ENCODE measurements at regions not wholly inside any gene's neighbourhood (a gene's known extent, or its start where the extent isn't known, plus 50 kb on each side); places are given as distances from the start of the nearest gene placed in this dataset.

DNA sequence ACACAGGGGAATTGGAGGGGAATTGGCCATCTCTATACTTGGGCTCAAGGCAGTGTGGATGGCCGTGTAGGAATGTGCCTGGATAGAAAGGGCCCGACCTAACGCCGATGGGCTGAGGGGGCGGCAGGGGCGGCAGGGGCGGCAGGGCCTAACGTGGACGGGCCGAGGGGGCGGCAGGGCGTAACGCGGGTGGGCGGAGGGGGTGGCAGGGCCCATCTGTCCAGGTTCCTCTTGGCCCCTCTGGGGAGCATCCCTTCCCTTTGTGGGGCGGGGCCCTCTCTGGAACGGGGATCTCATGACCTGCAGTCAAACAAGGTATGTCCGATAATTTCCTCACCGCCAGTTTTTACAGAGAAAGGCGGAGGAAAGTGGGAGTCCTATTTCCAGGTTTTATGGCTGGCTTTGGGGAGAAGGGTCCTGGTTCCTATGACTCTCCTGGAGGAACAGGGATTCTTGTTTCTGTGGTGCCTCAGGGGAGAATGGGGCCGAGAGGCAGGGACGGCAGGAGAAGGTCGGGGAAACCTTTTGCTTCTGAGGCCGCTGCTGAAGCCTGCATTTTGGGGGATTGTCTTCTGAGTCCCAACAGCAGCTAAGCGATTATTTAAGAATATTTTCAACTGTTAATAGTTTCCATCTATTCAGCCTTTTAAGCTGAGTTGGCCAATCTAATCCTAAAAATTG lies 100.8 kb upstream of the FRMD1 start:
- Histone ChIP-seq H4K20me1 (ENCODE audit: insufficient read depth) (no peaks in the 10 kb centered on the region), H3K27me3 (ENCODE audit: insufficient read depth, low read length) (0 out of 2 replicates have a peak, but pooled peaks cover 4% of the 10 kb centered on the region), H3K9me3 (ENCODE audit: control insufficient read depth in 1 of 2, insufficient read depth in 1 of 2, low read depth in 1 of 2, low read length in 2 of 2) (no peaks in the 10 kb centered on the region), H3K9ac (ENCODE audit: low read length) (no peak overlapping the region), H3K4me2 (ENCODE audit: low read length) (no peak overlapping the region), H3K36me3 (ENCODE audit: control insufficient read depth in 1 of 2, insufficient read depth in 2 of 2, low read length in 2 of 2) (no peaks in the 10 kb centered on the region), H3K79me2 (ENCODE audit: insufficient read depth, low read length) (no peaks in the 10 kb centered on the region), H3K9me2 (ENCODE audit: insufficient read depth) (no peaks in the 10 kb centered on the region), H3K4me1 (ENCODE audit: control insufficient read depth in 1 of 2, insufficient read depth in 2 of 2, low read length in 2 of 2) (no peaks in the 10 kb centered on the region), H3K27ac (ENCODE audit: low read depth, low read length) (no peak overlapping the region), H3K4me3 (replicated peaks in 1 of 2; ENCODE audit: low read depth in 1 of 2, low read length in 2 of 2) (no peak overlapping the region), H2AFZ (ENCODE audit: low read depth, low read length, poor library complexity, severe bottlenecking) (no peak overlapping the region)
- no TSS peak for BruUV-seq (replicated peaks)
- DNase-seq (ENCODE audit: low read depth, low spot score) (no peak), ATAC-seq (no peak)
- ChIA-PET POLR2A (no interaction called here), RAD21 (ENCODE audit: low non-redundant PET in 1 of 2, low total read pairs in 2 of 2, uncharacterized antibody in 2 of 2, unreplicated experiment in 2 of 2) (no interaction called here), CTCF (no interaction called here)
- intact Hi-C loops (cut with micrococcal nuclease): no loop called here
- TF ChIP-seq ZFX (IDR thresholded peaks at IDR 0.05) (no peak), REST (IDR thresholded peaks at IDR 0.05; ENCODE audit: low read depth) (no peak), POLR2A (IDR thresholded peaks at IDR 0.05; ENCODE audit: borderline replicate concordance, extremely low read depth, insufficient read depth, insufficient read length) (no peak), SRF (IDR thresholded peaks at IDR 0.05; ENCODE audit: low read depth) (no peak), ELF1 (IDR thresholded peaks at IDR 0.05; ENCODE audit: borderline replicate concordance, low read depth) (no peak), JUND (IDR thresholded peaks at IDR 0.05) (no peak), SP1 (IDR thresholded peaks at IDR 0.05; ENCODE audit: low read depth) (no peak), EZH2 (IDR thresholded peaks at IDR 0.05) (no peak)
- TF ChIP-seq, protein P1, sequence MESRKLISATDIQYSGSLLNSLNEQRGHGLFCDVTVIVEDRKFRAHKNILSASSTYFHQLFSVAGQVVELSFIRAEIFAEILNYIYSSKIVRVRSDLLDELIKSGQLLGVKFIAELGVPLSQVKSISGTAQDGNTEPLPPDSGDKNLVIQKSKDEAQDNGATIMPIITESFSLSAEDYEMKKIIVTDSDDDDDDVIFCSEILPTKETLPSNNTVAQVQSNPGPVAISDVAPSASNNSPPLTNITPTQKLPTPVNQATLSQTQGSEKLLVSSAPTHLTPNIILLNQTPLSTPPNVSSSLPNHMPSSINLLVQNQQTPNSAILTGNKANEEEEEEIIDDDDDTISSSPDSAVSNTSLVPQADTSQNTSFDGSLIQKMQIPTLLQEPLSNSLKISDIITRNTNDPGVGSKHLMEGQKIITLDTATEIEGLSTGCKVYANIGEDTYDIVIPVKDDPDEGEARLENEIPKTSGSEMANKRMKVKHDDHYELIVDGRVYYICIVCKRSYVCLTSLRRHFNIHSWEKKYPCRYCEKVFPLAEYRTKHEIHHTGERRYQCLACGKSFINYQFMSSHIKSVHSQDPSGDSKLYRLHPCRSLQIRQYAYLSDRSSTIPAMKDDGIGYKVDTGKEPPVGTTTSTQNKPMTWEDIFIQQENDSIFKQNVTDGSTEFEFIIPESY (IDR thresholded peaks at IDR 0.05; ENCODE audit: extremely low read depth, insufficient replicate concordance, low read length): no peak
- TF ChIP-seq, protein P2, sequence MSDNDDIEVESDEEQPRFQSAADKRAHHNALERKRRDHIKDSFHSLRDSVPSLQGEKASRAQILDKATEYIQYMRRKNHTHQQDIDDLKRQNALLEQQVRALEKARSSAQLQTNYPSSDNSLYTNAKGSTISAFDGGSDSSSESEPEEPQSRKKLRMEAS (IDR thresholded peaks at IDR 0.05): no peak
- TF ChIP-seq, protein P3, sequence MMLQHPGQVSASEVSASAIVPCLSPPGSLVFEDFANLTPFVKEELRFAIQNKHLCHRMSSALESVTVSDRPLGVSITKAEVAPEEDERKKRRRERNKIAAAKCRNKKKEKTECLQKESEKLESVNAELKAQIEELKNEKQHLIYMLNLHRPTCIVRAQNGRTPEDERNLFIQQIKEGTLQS (IDR thresholded peaks at IDR 0.05): no peak
